Coronary artery (tissue), 2 donors: ENCODE measurements at regions not wholly inside any gene's neighbourhood (a gene's known extent, or its start where the extent isn't known, plus 50 kb on each side); places are given as distances from the start of the nearest gene placed in this dataset.

Experiments
- DNase-seq: peaks from one replicate; pipeline ENCODE4 v3.0.0-alpha.2; 2017; ENCODE audit warnings: low spot score
- H3K27ac ChIP-seq, 2 donors: fragments of 200-600 bp; sonication (generic); one replicate each; pipeline ENCODE4 v1.5.1; 2016 to 2019
- H3K4me3 ChIP-seq: fragments of 200-600 bp; sonication (generic); 2 replicates; pipeline ENCODE4 v1.5.1; 2016; ENCODE audit warnings: mild to moderate bottlenecking, moderate library complexity
- TF ChIP-seq, protein P1 (sequence below): fragments of 200-600 bp; sonication (generic); IDR thresholded peaks from one replicate; pipeline ENCODE4 v1.5.1; 2019; ENCODE audit warnings: antibody characterized with exemption

- no peak for DNase-seq
- TF ChIP-seq, protein P1, sequence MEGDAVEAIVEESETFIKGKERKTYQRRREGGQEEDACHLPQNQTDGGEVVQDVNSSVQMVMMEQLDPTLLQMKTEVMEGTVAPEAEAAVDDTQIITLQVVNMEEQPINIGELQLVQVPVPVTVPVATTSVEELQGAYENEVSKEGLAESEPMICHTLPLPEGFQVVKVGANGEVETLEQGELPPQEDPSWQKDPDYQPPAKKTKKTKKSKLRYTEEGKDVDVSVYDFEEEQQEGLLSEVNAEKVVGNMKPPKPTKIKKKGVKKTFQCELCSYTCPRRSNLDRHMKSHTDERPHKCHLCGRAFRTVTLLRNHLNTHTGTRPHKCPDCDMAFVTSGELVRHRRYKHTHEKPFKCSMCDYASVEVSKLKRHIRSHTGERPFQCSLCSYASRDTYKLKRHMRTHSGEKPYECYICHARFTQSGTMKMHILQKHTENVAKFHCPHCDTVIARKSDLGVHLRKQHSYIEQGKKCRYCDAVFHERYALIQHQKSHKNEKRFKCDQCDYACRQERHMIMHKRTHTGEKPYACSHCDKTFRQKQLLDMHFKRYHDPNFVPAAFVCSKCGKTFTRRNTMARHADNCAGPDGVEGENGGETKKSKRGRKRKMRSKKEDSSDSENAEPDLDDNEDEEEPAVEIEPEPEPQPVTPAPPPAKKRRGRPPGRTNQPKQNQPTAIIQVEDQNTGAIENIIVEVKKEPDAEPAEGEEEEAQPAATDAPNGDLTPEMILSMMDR = no peak
- Histone ChIP-seq H3K4me3 (no peak overlapping the region), H3K27ac (no peak overlapping the region)
Measured at GRCh38 chr13:107534548-107534947, 680.8 kb downstream of the LIG4 start.

- TF ChIP-seq, protein P1 = no peak
- H3K4me3 ChIP-seq = no peak overlapping the region
- no peak for DNase-seq
- no peak overlapping the region for H3K27ac ChIP-seq
Measured at GRCh38 chr13:107531816-107532215, 683.5 kb downstream of the LIG4 start.

DNA sequence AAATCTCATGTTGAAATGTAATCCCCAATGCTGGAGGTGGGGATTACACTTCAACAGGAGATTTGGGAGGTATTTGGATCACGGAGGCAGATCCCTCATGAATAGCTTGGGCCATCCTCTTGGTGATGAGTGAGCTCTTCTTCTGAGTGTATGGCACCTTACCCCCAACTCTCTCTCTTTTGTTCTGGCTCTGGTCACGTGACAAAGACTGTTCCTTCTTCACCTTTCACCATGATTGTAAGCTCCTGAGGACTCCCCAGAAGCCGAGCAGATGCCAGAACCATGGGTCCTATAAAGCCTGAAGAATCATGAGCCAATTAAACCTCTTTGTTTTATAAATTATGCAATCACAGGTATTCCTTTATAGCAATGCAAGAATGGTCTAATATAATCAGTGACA, 684.2 kb downstream of the LIG4 start:
- H3K4me3 ChIP-seq = no peak overlapping the region
- H3K27ac ChIP-seq = no peak overlapping the region
- DNase-seq = no peak
- TF ChIP-seq, protein P1 = no peak

- TF ChIP-seq, protein P1 = no peak
- Histone ChIP-seq H3K4me3 (no peak overlapping the region), H3K27ac (no peak overlapping the region)
- no peak for DNase-seq
Measured at GRCh38 chr13:107529035-107529434, 686.3 kb downstream of the LIG4 start.

- Histone ChIP-seq H3K27ac (no peak overlapping the region), H3K4me3 (no peak overlapping the region)
- no peak for DNase-seq
- TF ChIP-seq, protein P1 = no peak
Measured at GRCh38 chr13:107518780-107519179, 696.6 kb downstream of the LIG4 start.

DNA sequence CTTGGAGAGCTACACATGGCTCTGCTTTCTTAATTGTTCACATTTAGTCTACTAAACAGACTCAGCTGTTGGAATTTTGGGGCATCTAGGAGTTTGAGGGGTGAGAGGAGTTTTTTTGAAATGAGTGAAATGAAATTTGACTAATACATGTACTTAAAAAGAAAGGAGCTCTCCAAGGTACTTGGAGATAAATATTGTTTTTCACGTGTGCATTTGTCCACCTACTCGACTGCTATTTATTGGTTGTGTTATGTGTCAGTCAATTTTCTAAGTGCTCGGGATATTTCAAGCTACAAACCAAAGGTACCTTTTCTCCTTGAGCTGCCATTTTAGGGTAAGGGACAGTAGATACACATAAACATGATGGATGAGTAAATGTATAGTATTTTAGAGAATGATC, 697.0 kb downstream of the LIG4 start:
- Histone ChIP-seq H3K27ac (no peak overlapping the region), H3K4me3 (no peak overlapping the region)
- no peak for DNase-seq
- TF ChIP-seq, protein P1 = no peak

DNA sequence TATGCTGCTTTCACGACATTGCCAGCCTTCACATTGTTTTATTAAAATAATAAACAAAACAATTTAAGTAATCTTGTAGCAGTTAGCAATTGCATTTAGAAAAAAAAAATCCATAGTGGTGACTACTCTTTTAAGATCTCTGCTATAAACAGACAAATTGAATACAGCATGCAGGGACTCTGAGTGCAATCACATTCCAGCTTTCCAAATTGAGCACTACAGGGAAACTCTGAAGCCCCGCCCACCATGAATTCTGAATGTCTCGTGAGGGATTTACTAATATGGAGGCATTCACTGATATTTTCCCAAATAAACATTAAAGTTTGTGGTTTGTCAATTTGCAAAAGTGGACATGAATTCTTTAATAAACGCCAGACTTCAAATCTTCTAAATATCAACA, 698.8 kb downstream of the LIG4 start:
- H3K27ac ChIP-seq = no peak overlapping the region
- TF ChIP-seq, protein P1 = no peak
- no peak overlapping the region for H3K4me3 ChIP-seq
- no peak for DNase-seq
